LoVo (cell line): ENCODE measurements at regions not wholly inside any gene's neighbourhood (a gene's known extent, or its start where the extent isn't known, plus 50 kb on each side); places are given as distances from the start of the nearest gene placed in this dataset.

Source experiments
- DNase-seq: peaks from one replicate; pipeline ENCODE4 v3.0.0-alpha.2; 2016; ENCODE audit warnings: low spot score

DNA sequence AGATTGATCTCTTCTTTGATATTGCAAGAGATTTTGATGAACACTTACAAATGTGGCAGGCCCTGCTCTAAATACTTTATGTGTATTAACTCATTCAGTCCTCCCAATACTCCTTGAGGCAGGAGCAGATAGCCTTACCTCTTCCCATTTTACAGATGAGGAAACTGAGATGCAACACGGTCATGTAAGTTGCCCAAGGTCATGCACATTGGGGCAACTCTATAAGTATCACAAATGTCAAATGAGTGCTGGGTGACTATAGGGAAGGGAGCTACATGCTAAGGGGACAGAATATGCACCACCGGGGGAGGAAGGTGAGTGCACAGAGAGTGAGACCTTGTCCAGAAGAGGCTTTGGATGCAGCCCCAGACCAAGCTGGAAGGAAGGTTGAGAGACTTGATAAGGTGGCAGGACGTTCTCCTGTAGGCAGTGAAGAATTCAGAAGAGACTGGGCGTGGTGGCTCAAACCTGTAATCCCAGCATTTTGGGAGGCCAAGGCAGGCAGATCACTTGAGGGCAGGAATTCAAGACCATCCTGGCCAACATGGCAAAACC lies 132.3 kb upstream of the PWP1 start:
- no peak for DNase-seq

DNA sequence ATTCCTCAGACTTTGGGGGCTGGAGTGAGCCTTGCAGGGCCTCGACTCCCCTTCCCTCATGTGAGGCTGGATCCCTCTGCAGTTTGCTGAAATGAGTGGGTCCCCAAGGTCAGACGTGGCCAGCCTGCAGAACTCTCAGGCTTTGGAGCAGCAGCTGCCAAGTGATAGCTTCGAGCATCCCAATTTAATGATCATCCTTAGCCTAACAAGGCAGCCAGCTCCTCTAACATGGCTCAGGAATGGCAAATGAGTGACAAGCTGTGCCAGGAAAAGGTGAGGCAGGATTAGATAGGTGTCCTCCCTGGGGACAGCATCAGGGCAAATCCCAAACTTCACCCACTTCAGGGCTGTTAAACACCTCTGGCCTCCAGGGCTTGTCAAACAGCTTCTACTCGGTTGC lies 130.7 kb upstream of the PWP1 start:
- DNase-seq: no peak

DNA sequence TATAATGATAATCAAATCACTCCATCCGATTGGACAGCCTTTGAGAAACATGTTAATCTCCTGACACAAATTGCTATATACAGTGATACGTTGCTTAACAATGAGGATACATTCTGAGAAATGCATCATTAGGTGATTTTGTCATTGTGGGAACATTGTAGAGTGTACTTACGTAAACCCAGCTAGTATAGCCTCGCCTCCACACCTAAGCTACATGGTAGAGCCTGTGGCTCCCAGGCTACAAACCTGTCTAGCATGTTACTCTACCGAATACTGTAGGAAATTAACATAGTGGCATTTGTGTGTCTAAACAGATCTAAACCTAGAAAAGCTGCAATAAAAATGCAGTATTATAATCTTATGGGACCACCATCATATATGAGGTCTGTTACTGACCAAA lies 128.6 kb upstream of the PWP1 start:
- DNase-seq: no peak

DNA sequence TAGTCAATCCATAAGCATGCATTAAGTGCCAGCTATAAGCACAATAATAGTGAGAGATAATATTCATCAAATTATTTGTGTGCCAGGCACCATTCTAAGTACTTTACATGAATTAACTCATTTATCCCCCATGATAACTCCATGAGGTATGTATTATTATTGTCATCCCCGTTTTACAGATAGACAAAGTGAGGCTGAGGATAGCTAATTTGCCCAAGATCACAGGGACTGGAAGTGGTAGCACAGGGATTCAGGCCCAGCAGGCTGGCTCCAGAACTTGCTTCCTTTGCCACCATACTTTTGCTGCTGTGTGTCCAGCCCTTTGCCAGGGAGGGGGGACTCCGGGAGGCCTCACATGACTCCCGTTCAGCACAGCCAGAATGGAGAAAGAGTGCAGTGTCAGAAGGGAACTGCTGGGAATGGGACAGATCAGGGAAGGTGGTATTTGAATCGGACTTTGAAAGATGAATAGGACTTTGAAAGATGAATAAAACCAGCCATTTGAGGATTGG lies 128.0 kb upstream of the PWP1 start:
- no peak for DNase-seq

DNA sequence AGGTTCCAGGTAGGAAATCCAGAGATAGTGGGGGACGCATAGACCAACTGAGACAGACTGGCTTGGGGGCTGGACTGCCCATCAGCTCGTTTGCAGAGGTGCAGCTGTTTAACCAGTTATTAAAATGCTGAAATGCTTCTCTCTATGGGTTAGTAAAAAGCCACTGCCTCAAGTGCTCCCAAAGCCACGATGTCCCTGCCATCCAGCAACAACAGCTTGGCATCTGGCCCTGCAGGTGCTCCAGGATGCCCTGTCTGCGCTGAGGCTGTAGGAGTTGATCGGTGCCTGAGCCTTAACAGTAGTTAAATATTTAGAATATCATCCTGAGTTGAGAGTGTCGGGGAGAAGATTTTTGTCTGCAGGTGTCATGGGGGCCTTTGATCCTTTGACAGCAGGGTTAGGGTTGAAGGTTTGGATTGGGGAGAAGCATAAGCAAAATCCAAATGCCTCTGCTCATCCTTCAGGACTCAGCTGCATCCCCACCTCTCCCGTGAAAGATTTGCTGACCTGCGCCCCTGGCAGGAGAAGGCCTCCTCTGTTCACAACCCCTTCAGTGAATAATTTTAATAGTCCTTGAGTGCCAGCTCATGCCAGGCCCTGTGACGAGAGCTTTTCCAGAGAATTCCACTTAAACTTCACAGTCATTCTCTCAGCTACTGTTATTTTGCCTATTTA lies 127.3 kb upstream of the PWP1 start:
- DNase-seq: no peak

DNA sequence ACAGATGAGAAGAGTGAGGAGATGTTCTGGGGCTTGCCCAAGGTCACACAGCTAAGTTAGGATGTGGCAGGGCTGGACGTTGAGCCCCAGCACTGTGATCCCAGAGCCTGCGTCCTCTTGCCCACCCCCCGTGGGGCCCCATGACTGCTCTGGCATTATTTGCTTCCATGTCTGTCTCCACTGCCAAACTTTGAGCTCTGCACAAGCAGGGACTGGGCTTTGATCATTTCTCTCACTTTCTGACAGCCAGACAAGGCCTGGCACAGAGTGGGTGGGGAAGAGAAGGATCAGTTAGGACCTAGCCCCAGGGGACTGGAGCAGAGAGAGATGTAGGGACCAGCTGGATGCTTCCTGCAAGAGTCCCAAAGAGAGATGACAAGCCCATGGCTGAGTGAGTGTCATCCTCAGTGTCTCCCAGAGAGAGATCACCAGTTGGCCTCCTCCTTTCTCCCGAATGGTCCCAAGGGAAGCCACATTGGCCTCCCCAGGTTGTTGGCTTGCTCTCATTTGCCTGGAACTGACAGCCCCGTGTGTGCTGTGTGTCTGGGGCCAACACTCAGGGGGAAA lies 126.7 kb upstream of the PWP1 start:
- no peak for DNase-seq

DNA sequence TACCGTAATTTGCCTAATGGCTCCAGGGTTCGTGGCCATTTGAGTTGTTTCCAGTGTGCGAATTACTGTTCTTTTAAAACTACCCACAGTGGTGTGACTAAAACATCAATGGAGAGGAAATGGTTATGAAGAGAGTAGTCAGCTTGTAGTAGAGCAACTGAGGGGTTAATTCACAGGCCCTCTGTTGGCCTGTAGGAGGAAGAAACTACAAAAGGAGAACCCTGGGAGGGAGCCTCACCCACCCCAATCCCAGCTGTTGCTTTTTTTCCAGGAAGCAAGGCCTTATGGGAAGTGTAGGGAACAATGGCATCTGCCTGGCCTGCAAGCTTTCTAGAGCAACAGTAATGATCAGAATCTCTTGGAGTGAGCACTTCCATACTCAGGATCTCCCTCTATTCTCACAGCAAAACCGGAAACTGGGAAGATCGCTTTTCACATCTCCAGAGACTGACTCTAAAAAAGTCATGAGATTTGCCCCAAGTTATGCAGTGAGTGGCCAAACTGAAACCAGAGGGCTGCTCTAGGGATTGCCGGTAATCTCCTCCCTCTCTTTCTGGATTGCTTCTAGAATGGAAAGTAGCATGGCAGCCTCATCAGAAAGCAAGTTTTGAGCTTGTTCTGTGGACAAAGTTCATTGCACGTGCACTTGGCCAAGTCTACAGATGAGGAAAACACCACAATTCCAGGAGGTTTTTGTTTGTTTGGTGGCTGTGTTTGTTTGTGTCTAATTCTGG lies 125.3 kb upstream of the PWP1 start:
- DNase-seq: no peak

DNA sequence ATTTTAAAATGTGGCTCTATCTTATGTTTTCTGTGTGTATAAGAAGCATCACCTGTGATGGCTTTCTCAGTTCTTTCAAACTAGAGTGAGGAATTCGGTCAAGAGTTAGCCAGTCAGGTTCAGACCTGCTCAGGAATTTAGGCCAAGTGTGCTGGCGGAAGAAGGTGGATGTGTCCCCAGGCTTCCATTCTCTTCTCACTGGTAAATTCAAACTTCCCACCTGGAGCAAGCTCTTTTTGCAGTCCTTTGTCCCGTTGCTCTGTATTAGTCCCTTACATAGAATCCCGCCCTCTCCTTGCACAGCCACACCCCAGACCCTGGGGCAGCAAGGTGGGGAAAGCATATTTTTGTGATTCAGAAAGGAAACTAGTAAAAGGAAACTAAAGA lies 124.7 kb upstream of the PWP1 start:
- DNase-seq: no peak

DNA sequence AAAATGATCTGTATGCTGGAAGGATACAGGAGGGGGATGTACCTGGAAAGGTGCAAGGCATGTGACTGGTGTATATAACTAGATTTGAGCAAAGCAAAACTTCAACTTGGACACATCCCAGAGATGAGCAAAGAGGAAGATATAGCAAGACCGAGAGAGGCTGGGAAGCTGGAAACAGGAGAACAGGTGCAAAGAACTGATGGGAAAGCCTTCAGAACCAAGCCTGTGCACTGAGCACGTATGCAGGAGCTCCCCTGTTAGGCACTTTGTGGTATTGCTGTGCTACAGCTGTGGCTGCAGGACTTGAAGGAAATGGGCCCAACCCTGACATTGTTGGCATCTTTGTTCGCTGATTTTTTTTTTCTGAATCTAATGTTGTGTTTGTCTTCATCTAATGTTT lies 120.7 kb upstream of the PWP1 start:
- DNase-seq: no peak

DNA sequence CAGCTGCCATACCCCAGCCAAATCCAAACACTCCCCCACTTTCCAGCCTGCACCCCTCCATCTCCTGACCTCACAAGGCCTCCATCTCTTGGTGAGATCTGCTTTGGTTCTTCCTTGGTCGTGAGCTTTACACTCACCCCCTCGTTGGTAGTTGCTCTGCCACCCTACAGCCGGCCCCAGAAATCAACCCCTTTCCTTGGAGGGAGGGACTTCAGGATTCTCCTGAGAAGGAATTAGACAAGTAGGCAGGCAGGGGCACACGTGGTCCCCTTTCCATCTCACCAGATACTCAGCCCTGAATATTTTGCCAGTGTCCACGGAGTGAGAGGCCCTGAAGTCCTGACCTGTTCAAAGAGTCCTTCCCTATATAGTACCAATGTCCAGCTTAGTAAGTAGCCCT lies 120.0 kb upstream of the PWP1 start:
- no peak for DNase-seq

DNA sequence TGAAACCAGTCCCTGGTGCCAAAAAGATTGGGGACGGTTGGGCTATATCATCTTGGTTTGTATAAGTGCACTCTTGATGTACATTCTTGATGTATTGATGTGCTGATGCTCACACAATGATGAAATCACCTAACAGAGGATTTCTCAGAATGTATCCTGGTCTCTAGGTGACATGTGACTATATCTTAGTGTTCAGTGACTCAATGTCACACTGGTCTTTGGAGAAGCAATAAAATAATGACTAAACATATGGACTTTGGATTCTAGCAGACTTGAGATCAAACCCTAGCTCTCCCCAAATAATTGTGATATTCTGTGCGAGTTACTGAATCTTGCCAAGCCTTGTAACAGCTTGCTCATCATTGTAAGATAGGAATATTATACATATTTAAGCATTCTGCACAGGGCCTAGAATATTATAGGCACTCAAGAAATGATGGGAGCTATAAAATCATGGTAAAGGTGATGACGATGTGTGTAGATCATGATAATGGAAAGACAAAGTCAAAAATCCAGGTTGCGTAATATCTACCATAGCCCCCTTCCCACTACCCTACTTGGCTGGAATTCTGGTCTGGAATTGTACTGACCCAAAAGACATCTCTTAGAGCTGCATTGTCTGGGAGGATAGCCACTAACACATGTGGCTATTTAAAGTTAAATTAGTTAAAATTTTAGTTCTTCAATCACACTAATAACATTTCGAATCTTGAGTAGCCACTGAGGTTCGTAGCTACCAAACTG lies 117.6 kb upstream of the PWP1 start:
- no peak for DNase-seq

DNA sequence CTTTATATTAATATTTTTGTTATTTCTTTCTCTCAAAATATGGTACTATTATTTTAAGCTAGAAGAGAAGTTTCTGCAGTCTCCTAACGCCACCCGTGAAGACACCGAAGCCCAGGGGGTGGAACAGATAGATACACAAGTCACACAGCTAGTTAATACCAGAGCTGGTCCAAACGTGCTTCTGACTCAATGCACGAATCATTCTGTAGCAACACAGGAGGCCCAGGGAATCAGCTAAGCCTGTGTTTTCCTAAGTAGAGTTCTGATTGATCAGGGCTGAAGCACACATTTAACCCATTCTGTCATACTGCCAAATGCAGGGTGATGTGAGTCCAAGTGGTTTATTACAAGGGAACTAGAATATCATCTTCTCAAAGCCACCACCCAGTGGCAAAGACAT lies 116.9 kb upstream of the PWP1 start:
- no peak for DNase-seq

DNA sequence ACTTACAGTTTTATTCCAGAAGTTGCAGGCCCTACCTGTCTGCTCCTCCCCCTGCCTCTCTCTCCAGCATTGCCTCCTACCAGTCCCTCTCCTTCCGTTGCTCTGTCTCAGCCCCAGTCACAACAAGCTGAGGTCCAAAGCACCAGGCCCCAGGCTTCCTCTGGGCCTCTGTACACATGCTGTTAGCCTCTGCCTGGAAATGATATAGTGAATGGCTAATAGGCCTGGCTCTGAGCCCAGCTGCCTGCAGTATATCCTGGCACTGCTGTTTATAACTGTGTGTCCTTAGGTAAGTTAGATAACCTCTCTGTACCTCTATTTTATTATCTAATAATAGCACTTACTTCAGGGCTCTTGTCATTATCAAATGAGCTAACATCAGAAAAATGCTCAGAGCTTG lies 114.9 kb upstream of the PWP1 start:
- DNase-seq: no peak

DNA sequence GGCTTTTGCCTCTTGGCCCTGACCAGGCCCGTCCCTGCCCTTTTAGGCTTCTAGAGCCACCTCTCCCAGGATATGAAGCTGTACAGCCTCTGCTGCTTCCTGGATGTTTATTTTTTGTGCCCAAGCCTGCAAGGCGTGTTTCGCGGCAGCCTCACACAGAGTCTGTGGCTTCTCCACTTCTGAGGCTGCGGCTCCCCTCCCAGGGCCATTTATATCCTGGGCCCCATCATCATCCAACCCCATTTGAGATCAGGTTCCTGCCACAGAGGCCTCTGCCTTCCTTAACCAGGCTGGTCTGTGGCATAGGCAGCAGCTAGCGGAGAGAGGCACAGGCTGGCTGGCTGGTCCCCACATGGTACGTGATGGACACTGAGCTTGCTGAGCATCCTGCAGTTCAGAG lies 114.1 kb upstream of the PWP1 start:
- no peak for DNase-seq

DNA sequence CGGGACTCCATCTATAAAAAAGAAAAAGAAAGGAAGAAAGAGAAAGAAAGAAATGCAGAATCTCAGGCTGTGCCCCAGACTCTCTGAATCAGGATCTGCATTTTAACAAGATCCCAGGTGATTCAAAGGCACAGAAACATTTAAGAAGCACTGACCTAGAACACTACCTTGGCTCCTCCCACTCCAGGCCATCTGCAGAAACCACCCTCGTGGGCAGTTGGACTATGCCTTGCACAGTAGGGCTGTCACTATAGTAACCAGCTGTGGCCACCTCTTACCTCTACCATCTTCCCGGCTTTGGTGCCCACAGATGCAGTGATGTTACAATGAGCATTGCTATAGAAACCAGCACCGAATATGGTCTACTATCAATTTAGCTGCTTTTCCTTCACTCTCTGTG lies 110.9 kb upstream of the PWP1 start:
- no peak for DNase-seq

DNA sequence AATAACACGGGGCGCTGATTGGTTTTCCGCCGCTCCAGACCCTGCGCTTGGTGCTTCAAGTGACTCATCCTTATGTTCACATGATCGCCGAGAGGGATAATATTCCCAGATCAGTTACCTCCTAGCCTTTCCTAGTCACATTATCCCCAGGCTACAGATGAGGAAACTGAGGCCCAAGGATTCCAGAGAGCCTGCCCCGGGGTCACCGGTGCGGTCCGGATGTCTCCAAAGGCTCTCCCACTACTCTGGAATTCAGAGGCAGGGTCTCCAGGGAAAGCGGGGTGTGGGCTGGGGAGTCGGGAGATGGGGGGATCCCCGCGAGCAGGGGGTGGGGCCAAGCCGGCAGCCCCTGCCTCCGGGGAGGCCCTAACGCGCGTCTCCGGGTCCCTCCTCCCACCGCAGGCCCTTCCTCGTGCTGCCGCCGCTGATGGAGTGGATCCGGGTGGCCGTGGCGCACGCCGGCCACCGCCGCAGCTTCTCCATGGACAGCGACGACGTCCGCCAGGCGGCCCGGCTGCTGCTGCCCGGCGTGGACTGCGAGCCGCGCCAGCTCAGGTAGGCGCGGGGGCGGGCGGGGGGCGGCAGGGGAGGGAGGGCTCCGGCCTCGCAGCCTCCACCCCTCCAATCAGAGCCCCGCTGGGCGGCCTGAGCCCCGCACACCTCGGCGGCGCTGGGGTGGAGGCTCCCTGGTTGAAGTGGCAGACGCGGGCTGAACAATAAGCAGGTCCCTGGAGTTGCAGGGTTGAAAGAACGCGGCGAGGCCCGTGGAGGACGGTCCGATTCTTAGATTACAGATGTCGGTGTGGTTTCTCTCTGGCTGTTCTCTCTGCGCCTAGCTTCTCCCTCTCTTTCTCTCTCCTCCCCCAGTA lies 104.6 kb upstream of the PWP1 start:
- no peak for DNase-seq

DNA sequence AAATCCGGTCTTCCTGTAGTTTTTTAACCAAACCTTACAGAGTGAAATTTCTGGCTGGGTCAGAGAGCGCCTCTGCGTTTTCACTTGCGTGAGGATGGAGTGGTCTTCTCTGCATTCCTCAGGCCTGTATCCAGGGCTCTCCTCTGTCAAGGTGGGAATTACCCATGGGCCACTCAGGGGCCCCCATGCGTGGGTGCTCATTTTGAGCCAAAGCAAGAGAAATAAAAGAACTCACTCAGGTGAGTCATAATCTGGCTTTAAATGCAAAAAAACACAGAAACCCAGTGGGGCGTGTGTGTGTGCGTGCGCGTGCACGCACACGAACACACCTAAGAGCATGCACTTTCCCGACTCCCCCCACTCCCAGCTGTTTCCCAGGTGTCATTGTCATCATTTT lies 104.0 kb upstream of the PWP1 start:
- no peak for DNase-seq

DNA sequence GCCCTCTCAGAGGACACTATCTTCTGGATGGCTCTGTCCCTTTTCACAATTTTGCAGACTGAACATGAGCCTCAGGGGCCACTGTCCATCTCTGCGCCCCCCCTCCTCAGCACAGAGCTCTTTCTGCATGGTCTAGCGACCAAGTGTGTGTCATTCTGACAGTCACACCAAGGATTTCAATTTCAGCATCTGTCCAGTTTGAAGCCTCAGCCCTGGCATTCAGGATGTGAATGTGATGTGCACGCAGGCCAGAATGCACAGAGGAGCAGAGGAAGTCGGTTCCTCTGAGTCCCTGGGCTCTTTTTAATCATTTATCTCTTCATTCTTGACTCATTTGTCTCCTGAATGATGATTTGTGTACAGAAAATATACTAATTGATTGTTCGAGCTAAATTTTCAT lies 102.0 kb upstream of the PWP1 start:
- no peak for DNase-seq

DNA sequence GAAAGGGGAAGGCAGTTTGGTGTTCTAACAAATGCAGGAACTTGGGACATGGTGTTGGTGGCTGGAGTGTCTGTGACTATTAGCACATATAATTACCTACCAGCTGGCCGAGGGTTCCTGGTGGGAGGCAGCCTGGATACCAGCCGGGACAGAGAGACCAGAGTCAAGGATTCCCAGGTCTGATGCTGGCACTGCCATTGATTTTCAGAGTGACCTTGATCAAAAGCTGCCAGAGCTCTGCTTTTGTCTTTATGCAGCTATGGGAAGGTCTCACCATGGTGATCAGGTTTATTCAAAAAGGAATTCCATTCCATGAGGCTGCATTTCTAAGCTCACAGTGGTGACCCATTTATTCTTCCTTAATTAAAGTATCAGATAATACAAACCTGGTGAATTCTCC lies 101.0 kb upstream of the PWP1 start:
- DNase-seq: no peak

DNA sequence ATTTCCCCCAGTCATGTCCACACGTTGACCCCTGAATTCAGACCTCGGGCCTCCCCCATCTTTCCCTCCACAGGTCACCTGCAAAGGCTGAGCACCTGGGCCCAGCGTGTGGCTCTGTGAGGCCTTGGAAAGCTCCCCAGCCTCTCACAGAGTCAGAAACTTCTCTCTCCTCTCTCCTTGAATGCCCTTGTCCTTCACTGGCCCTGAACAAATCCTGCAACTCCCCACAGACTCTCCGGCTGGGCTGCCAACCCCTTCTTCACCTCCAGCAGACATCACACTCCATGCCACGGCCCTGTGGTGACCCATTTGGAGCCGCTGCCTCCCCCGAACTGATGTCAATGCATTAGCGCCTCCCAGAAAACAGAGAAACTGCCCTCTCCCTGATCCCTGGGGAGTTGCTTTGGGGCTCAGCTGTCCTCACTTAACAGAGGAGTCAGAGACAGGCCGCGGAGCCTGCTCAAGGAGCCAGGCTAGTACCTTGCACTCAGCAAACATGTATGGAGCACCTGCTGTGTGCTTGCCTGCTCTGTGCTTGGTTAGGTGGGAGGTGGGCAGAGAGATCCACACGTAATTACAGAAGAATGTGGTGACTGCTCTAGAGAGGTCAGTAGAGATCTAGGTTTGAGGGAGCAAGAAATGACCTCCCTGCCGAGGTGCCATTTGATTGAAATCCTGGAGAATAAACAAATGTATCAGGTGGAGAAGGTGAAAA lies 99.2 kb upstream of the PWP1 start:
- no peak for DNase-seq

DNA sequence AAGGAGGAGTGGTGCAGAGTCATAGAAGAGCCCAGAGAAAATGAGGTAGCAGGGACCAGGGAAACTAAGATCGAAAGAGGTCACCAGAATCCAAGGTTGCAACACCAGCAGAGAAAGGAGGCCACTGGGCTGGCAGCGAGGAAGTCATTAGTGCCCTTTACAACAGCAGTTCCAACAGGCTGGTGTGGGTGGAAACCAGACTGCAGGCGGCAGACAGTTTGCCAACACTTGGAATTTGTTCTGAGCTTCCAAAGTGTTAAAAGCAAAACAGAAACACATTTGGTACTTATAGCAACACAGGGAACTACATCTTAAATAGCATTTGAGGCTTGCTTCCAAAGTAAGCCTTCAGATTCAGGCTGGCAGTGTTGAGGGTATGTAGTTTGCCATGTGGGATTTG lies 95.2 kb upstream of the PWP1 start:
- DNase-seq: no peak
